CD4-positive, alpha-beta T cell treated with Interleukin-6 at 100 ng/mL for 8 hours (primary cell): ENCODE measurements at regions not wholly inside any gene's neighbourhood (a gene's known extent, or its start where the extent isn't known, plus 50 kb on each side); places are given as distances from the start of the nearest gene placed in this dataset.

Experiments
- DNase-seq: peaks from one replicate; pipeline ENCODE4 v3.0.0-alpha.2; 2020; ENCODE audit warnings: mixed read lengths, low spot score

DNA sequence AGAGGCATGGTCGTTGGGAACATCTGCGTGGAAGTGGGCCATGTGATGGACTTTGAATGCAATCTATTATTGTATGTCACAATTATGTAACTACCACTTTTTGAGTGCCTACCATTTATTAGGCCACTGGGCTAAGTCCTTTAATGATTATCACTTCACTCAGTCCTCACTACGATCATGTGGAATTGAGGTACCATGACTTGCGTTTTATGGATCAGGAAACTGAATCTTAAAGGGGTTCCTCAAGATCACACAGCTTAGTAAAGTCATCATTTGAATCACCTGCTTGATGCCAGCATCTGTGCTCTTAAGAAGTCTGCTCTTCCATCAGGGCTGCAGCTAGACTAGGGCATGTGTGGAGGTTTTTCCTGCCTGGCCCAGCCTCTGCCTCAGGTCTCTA lies 136.7 kb downstream of the DAD1 start:
- no peak for DNase-seq

DNA sequence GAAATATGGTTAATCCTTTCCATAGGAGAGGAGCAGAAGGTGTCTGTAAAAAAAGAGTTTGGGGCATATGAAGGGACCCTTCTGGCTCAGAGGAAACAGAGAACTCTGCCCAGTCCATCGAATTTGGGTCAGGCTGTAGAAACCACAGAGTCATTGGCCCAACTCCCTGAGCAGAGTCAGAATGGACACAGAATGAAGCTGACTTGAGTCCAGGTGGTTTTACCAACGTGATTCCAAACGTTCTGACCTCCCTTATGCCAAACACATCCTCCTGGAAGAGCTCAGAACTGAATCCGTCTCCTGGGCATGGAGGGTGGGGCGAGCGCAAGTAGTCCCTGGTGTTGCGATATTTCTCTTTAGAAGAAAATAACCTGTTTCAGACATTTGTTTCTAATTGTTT lies 138.8 kb downstream of the DAD1 start:
- DNase-seq = no peak

DNA sequence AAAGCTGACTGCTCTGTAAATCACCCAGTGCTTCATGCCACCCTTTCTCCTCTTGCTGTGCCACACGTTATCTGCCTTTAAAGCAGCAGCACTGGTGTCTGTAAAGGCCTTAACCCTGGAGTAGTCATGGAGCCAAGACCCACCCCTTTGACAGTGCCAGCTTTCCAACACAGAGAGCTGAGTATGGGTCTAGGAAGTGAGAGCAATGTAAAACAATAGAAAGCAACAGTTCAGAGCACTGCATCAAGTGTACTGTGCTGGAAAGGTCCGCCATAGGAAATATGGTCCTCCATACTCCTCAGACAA lies 139.5 kb downstream of the DAD1 start:
- no peak for DNase-seq

DNA sequence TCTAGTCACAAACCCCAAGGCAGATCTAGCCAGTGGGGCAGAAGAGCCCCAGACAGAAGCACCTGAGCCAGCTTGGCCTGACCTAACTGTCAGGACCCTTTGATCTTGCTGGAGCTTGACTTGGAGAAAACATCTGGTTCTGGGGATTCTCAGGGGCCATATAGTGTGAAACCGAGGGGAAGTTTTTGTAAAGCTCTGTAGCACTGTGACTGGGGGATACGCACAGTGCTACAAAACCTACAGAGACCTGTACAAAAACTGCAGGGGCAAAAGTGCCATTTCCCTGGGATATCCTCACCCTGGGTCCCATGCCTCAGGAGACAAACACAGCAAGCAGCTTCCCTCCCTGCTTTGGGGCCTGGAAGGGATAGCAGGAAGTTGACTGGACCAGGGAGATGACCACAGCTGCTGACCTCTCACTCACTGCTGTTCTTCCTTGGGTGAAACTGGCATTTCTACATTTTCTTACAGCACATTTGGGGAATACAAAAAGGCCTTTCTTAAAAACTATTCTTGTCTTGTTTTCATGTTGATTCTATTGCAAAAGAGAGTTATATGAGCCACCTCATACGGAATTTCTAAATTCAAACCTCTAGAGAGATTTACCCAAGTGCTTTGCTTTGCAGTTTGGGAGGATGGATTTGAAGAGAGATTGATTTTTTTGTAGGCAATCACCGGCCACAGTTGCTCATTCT lies 140.0 kb downstream of the DAD1 start:
- DNase-seq = no peak

DNA sequence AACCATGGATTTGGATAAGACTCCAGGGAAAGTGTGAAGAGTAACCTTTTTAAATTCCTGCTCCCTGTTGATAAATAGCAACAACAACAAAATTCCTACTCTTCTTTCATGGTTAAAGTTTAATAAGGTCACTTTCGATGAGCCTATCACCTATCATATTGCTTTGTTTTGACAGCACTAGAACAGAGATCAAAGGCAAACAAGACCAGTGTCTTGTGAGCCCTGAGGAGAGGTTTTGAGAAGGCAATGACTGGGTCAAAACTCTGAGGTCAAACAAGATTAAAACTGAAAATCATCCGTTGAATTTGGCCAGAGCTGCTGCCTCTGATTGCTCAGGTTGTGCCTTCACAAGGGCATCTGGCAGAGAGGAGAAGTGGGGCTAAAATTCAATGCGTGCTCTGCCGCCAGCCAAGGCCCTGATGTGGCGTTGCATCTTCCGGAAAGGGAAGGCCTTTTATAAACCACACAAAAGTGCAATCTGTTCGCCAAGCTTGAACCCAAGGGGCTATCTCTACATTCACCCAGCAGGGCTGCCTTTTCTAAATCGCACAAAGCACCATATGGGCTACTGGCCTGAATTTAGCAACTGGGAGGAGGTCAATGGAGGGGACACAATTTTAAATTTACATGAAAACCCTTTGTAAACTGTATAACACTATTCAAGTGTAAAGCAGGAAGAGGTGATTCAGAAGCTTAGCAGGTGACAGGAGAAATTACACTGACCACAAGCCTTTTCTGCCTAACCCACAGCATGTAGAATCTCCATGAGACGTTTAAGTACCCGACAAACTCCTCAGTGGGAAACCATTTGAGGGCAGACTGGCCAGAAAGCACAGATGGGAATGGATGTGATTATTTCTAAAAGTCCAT lies 140.8 kb downstream of the DAD1 start:
- DNase-seq = no peak

DNA sequence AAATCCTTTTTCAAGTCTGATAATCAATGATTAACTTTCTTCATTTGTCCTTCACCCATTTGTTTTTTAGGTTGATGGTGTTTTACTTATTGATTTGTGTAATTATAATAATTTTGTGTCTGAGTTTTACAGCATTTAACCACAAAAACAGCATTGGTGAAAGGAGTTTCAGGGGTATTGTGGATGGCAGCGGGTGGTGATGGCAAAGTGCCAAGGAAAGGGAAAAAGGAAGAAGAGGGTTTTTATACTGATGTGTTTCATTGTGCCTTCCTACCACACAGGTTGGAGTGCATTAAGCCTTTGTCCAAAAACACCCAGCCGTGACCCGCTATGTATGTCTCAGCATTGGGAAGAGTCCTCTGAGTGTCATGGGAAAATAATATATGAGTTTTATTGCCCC lies 150.3 kb downstream of the DAD1 start:
- no peak for DNase-seq

DNA sequence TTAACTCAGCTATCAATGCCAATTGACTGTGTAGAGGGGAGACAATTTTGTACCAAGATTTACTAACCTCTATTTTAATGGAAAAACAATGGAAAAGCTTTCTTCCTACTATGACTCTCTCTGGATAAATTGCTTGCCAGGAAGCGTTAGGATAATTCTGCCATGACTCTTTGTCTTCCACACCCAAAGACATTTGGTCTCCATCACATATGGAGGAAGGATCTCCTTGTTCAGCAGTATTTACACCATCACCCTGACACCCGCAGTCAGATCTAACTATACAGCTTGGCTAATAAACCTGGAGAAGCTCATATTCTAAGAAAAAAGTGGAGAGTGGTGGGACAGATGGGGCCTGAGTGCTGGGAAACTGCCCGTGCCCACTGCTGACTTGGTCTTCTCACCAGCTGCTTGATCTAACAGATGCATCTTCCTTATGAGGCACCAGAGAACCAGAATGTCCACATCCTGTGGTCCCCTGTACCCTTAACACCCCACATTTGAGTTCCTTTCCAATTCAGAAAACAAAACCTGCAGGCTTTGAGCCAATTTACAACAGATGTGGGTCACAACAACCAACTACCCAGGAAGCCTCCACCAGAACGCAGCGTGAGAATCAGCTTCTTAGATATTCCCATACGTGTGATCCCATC lies 154.0 kb downstream of the DAD1 start:
- no peak for DNase-seq

DNA sequence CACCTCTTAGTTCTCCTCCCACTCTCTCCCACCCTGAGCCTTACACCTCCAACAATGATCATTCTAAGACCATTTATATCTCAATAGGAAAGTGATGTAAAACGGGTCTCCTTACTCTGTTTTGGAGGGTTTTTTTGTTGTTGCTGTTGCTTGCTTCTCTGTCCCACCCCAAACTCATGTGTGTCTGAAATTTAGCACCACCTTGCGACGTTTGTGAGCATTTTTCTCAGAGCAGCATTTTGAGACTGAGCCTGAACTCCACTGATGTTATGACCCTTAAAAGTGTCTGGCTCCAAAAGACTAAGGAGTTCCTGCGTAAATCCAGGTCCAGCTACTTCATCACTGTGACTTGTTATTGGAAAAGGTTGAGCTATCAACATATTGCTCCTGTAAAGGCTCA lies 155.0 kb downstream of the DAD1 start:
- DNase-seq = no peak

DNA sequence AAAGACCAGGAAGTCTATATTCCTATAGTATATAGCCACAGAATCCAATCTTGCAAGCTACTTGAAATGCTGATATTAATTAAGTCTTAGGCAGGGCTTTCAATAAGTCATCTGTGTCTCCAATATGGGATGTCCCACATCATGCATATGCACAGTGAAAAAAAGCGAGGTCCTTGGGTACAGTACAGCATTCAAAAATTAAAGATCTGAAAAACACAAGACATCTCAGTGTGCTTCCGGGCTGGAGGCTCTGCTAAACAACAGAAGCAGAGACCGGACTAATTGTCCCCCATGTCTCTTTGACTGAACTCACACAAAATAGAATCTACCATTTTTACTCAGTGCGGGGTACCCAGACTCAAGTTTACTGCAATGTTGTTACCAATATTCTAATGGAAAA lies 156.0 kb downstream of the DAD1 start:
- no peak for DNase-seq

DNA sequence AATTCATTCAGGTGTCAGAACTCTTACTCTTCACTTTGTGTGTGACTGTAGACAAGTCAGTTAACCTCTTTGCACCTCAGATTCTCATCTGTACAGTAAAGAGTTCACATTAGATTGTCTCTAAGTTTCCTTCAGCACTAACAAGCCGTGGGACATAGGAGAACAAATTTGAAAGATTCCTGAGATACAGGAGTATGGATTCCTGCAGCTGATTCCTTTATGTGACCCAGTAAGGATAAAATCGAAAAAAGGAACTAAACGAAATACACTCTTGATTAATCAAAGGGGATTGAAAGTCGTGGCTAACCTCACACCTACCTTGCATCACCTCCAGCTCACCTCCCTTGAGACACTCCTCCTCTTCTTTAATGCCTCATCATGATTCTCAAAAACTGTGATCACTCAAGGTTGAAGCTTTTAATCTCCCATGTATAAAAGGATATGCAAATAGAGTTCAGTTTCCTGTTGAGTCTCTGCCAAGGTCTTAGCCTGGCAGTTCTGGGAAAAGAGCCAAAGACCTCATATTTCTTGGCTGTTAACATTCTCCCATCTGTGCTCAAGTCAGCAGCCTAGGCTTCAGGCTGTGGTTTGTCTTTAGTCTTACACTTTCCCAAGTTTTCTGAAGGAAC lies 156.6 kb downstream of the DAD1 start:
- DNase-seq = no peak

DNA sequence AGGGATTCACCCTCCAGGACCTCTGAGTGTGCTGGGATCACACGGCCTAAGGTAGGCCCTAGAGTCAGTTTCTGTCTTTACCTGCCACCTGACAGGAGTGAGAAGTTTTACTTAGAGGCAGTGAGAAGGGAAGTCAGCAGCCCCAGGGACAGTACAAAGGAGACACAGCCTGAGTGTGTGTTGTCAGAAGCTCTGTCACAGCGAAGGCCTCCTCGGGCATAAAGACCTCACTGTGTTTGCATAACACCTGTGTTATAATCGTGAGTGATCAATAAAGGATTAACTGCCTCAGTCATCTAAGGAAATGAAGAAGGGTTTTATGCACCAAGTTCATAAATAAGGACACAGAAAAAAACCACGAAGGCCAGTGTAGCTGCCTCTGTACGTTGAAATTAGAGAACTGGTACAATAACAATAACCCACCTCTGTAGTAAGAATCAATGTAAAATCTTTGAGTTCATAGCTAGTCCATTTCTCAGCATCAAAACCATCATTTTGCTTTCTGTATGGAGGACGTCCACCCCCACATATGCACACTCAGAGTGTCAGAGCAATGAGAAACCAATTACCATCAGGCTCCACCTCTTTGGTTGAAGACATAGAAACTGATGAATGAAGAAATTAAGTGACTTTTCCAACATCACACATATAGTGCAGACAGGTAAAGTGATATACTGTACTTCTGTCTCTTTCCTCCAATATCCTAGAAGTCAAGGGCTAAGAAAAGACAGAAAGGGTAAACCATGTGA lies 159.3 kb downstream of the DAD1 start:
- DNase-seq = no peak

DNA sequence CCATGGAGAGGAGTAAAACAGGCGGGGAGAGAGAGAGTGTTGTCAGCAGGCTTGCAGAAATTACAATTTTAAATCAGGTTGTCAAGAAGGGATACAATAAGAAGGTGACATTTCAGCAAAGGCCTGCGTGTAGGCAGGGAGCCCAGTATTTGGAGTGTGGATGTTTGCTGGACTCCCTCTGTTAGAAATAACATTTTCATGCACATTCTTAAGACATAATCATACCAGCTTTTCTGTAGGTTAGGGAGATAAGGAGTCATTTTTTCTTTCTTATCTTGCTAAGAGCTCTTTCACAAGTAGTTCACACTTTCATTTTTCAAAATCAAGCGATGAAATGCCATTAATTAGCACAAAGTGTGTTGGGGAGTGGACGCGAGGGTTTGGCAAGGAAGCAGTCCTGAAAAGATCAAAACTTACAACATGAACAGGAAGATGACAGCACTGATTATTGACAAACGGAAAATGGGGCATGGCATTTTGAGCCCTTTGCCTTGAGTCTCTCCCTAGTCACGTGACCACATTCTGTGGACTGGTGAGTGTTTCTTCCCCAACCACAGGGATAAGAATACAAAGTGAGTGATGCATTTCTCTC lies 160.2 kb downstream of the DAD1 start:
- no peak for DNase-seq

DNA sequence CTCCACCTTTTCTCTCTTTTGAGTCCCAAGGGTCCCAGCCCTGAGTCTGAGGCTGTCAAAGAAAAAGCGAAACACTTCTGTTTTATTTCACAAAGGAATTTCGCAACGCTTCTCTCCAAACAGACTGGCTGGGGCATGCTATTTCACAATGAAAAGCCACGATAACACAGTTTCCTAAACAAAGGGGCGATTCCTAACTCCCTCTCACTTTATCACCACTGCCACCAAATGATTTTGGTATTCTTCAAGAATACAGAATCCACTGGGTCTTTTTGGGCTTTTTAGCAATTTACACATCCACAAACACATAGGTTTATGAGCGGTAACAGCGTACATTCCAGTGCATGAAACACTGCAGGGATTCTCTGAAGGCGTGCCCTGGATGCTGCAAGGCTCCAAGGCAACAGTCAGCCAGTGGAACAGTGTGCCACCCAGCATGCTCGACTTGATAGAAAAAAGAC lies 161.2 kb downstream of the DAD1 start:
- no peak for DNase-seq

DNA sequence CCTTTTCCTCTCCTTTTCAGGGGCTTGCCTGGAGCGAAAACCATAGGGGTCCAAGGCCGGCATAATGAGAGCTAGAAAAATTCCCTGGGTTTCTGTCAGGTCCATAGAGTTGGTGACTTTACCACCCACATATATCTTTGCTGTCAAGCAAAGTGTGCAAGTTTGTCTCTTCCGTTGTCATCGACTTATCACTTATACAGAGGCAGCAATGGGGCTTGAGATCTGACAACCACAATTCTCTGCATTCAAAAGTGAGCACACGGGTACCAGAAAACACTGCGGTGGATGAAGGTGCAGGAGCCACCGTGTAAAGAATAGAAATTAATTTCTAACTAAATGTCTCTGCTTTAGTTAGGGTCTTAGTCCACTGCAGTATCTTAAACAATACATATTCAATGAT lies 162.3 kb downstream of the DAD1 start:
- DNase-seq = no peak

DNA sequence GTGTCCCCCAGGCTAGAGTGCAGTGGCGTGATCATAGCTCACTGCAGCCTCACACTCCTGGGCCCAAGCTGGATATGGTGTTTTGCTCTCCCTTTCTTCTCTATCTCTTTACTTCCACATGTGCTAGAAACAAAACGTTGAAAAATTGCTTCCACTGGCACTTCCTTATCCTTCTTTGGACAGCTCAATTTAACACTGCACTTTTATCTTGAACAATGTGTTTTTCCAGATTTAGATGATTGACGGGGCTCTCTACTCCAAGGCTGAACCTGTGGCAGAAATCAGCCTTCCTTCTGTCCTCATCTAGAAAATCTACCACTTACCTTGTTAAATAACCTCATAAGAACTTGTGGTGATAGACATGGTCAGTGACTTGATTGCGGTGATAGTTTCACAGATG lies 165.1 kb downstream of the DAD1 start:
- no peak for DNase-seq

DNA sequence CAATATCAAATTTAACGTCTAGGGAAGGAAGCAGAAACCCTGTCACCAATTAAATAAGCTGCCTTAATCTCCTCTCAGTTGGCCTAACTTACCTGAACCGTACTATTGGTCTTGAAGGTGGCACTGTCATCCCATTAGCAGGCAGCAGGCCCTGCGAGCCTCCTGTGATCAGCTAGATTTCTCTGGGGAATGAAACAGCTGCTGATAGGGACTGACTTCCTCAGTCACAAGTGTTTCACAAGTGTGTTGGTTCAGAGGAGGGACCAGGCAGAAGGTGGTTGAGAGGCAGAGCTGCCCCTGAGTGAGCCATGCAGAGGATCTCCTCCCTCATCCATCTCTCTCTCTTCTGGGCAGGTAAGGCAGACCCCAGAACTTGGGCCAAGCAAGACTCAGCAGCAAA lies 166.8 kb downstream of the DAD1 start:
- no peak for DNase-seq

DNA sequence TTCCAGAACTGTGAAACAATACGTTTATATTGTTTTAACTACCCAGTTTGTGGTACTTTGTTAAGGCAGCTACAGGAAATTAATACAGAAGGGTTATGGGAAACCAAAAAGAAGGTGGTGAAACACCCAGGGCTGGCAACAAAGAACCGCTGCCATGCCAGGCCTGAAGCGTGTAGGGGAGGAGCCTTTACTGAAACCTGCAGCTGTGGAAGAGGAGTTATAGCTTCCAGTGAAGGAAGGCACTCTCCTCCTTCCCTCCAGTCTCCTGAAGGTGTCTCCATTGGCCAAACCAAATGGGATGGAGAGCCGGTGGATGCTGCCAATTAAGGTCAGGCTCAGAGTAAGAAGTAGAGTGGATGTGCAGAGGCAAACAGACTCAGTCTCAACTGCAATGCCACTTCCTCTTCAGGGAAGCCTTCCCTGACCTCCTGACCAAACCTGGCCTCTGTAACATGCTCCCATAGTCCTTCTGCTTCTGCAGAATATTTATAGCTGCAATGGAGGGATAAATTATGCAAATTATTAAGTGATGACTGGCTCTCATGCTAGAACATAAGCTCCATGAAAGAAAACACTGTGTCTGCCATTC lies 168.3 kb downstream of the DAD1 start:
- DNase-seq = no peak

DNA sequence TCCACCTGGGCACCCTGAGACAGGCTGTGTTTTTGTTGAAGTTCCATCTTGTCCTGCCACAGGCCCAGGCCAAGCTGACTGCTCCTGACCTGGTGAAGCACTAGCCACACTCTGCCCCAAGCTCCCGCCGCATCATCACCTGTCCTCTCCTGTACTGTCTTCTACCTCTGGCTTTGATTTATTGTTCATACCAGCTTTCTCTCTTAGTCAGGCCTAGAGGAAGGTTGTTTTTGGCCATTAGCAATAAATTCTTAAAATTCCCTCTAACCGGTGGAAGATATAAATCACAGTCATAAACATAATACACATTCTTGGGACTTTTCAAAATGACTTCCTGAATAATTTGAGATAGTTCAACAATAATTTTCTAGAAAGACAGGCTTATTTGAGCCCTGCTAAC lies 169.4 kb downstream of the DAD1 start:
- no peak for DNase-seq

DNA sequence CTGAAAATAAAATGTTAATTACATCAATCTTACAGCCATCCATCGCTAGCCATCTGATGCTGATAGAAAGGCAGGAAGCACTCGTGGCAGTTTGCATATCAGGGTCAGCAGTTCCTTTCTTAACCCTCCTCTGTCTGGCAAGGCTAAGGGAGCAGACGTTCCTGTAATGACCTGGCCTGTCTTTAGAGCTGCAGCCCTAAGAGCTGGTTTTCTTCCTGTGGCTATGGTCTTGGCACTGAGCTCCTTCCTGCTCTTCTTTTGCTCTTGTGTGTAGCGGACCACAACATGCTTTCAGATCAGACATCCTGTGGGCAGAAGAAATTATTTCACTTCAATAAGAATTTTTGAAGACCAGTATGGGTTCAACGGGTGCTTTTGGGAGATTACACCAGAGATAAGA lies 170.4 kb downstream of the DAD1 start:
- no peak for DNase-seq

DNA sequence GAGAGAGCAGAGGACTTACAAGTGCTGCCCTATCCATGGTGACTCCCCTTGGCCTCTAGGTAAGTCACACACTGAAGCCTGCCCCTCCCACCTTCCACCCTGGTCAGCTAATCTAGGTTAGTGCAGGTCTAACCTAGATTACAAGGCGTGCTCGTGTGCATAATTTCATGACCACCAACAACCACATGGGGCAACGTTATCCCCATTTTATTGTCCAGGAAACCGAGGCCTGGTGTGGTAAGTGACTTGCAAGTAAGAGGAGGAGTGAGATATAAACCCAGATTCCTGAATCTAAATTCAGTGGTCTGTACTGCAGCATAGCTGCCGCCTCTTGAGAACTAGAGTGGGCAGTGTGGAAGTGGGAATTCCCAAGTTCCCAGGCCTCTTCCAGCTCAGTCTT lies 171.1 kb downstream of the DAD1 start:
- no peak for DNase-seq

DNA sequence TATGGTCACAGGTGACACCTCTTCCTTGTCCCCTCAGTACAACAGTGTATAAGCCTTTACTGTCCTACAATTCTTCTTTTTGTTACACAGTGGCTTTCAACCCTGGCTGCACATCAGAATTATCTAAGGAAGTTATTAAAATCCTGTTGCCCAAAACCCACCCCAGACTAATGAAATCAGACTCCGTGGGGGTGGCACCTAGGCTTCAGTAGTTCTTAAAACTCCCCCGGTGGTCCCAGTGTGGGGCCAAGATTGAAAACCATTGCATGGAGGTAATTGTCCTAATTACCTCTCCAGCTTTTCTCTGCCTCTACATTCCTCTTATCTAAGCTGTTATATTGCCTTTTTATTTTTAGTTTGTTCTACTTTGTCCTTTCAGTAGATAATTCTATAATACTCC lies 172.8 kb downstream of the DAD1 start:
- DNase-seq = no peak
